ENCODE measurements at regions not wholly inside any gene's neighbourhood (a gene's known extent, or its start where the extent isn't known, plus 50 kb on each side); places are given as distances from the start of the nearest gene placed in this dataset.

DNA sequence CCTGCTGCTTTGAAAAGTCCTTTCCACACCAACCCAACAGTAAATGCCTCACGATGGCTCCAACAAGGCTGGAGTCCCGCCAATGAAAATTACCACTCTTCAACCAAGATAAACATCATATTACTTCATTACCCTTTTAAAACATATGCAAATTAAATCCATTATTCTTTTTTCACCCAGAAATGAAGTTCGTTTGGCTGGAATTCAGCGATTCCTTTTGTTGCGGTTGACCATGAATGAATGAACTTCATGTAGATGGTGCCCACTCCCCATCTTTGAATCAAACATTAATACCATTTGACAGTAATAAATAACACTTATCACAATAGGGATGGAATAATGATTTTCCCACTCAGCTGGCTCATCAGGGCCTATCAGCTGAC, 211.5 kb upstream of the TOX3 start (continued):
- TF ChIP-seq ZNF146 (CRISPR knock-in tag; IDR thresholded peaks at IDR 0.05; ENCODE audit: unreplicated experiment) (no peak), ZNF282 (CRISPR knock-in tag; IDR thresholded peaks at IDR 0.05) (no peak), NEUROD1 (IDR thresholded peaks at IDR 0.05; ENCODE audit: borderline replicate concordance, low read depth, low read length, partially characterized antibody) (no peak), SNRNP70 (optimal IDR thresholded peaks at IDR 0.05; ENCODE audit: low read depth, low read length) (no peak)
- TF ChIP-seq, protein P1, sequence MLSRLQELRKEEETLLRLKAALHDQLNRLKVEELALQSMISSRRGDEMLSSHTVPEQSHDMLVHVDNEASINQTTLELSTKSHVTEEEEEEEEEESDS (CRISPR knock-in tag; IDR thresholded peaks at IDR 0.05), result no peak

DNA sequence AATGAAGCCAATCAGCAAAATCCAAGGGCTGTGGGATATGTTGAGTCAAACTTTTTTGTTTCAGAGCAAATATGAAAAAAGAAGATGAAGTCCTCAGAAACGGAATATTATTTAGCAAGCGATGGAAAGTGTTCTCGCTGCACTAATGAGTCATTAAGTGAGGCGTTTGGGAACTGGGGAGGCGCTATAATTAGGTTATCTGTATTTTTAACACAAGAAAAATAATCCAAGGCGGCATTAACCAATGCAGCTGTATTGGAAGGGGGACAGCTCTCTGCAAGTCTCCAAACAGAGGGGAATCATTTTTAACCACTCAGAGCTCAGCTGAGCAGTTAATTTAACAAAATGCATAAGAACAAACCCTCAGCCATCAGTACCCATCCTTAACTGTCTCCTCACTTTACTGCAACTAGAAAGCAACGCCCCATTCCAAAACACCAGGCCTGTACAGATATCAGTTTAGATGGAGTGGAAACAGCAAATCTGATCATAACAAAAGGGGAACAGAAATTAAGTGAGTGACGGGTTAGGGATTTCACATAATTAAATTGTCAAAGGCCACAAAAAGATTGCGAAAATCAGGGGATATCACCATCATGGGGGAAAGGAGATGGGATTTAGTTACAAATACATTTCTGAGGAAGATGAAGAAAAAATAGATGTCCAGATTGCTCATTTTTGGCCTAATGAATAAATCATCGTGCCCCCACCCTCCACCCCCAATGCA, 211.0 kb upstream of the TOX3 start:
- no peak for ATAC-seq
- H3K79me2 ChIP-seq (ENCODE audit: control insufficient read depth, insufficient read depth, low read length), result no peaks in the 10 kb centered on the region
- POLR2A ChIA-PET, result no interaction called here
- FAIRE-seq, result no peak
- H3K36me3 ChIP-seq (ENCODE audit: control insufficient read depth, insufficient read depth, low read length), result no peaks in the 10 kb centered on the region
- in situ Hi-C loops (cut with MboI), result no loop called here
- no peak overlapping the region for H2AFZ ChIP-seq (ENCODE audit: low read depth, low read length)
- DNase-seq (ENCODE audit: extremely low read depth in 1 of 4, low spot score in 3 of 4), result no peak
- BruUV-seq (replicated peaks), result no TSS peak
- WGBS (ENCODE audit: insufficient coverage, low coverage, missing lambda C conversion rate), result under 1% methylated on average over 10 of the region's 10 CpGs
- H3K27me3 ChIP-seq (ENCODE audit: control insufficient read depth in 2 of 2, insufficient read depth in 2 of 2, low read length in 2 of 2), result no peaks in the 10 kb centered on the region
- no peaks in the 10 kb centered on the region for H4K20me1 ChIP-seq (replicated peaks; ENCODE audit: control insufficient read depth, insufficient read depth, low read length)
- H3K4me2 ChIP-seq (ENCODE audit: insufficient read depth, low read length), result no peak overlapping the region
- H3K27ac ChIP-seq (ENCODE audit: extremely low read depth, low read depth, low read length), result no peak overlapping the region
- CTCF ChIA-PET (ENCODE audit: low intra/inter-chr PET ratio), result no interaction called here
- H3K9me3 ChIP-seq (replicated peaks; ENCODE audit: control insufficient read depth, insufficient read depth, low read depth, low read length), result peaks cover 2% of the 10 kb centered on the region; the same call in 1 of the 2 replicates
- intact Hi-C loops (cut with micrococcal nuclease), result no loop called here
- no peak overlapping the region for H3K9ac ChIP-seq (ENCODE audit: insufficient read depth in 1 of 2, low read depth in 2 of 2, low read length in 2 of 2)
- no peaks in the 10 kb centered on the region for H3K4me1 ChIP-seq (replicated peaks in 1 of 2; ENCODE audit: control insufficient read depth in 2 of 2, insufficient read depth in 2 of 2, low read length in 2 of 2)
- H3K9me1 ChIP-seq (ENCODE audit: control insufficient read depth, insufficient read depth, low read length), result no peaks in the 10 kb centered on the region
- H3K4me3 ChIP-seq, result no peak overlapping the region
- TF ChIP-seq ZNF79 (CRISPR knock-in tag; IDR thresholded peaks at IDR 0.05; ENCODE audit: low read depth) (no peak), RBM17 (IDR thresholded peaks at IDR 0.05; ENCODE audit: borderline replicate concordance, low read depth, low read length) (no peak), TAF15 (IDR thresholded peaks at IDR 0.05; ENCODE audit: low read depth, low read length) (no peak), HMG20B (CRISPR knock-in tag; IDR thresholded peaks at IDR 0.05) (no peak), ZNF766 (CRISPR knock-in tag; conservative IDR thresholded peaks at IDR 0.05) (no peak), NR4A1 (CRISPR knock-in tag; IDR thresholded peaks at IDR 0.05) (no peak), NR4A1 (tag; IDR thresholded peaks at IDR 0.05) (no peak), ZNF197 (CRISPR knock-in tag; IDR thresholded peaks at IDR 0.05; ENCODE audit: low read depth) (no peak), CSDE1 (IDR thresholded peaks at IDR 0.05) (no peak)
- TF ChIP-seq, protein P2, sequence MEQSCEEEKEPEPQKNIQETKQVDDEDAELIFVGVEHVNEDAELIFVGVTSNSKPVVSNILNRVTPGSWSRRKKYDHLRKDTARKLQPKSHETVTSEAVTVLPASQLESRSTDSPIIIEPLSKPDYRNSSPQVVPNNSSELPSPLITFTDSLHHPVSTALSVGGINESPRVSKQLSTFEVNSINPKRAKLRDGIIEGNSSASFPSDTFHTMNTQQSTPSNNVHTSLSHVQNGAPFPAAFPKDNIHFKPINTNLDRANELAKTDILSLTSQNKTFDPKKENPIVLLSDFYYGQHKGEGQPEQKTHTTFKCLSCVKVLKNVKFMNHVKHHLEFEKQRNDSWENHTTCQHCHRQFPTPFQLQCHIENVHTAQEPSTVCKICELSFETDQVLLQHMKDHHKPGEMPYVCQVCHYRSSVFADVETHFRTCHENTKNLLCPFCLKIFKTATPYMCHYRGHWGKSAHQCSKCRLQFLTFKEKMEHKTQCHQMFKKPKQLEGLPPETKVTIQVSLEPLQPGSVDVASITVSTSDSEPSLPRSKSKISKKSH (CRISPR knock-in tag; IDR thresholded peaks at IDR 0.05), result no peak
- TF ChIP-seq, protein P3, sequence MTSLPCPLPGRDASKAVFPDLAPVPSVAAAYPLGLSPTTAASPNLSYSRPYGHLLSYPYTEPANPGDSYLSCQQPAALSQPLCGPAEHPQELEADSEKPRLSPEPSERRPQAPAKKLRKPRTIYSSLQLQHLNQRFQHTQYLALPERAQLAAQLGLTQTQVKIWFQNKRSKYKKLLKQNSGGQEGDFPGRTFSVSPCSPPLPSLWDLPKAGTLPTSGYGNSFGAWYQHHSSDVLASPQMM (CRISPR knock-in tag; IDR thresholded peaks at IDR 0.05), result no peak
- TF ChIP-seq, protein P4, sequence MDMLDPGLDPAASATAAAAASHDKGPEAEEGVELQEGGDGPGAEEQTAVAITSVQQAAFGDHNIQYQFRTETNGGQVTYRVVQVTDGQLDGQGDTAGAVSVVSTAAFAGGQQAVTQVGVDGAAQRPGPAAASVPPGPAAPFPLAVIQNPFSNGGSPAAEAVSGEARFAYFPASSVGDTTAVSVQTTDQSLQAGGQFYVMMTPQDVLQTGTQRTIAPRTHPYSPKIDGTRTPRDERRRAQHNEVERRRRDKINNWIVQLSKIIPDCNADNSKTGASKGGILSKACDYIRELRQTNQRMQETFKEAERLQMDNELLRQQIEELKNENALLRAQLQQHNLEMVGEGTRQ (CRISPR knock-in tag; IDR thresholded peaks at IDR 0.05), result no peak
- TF ChIP-seq, protein P5, sequence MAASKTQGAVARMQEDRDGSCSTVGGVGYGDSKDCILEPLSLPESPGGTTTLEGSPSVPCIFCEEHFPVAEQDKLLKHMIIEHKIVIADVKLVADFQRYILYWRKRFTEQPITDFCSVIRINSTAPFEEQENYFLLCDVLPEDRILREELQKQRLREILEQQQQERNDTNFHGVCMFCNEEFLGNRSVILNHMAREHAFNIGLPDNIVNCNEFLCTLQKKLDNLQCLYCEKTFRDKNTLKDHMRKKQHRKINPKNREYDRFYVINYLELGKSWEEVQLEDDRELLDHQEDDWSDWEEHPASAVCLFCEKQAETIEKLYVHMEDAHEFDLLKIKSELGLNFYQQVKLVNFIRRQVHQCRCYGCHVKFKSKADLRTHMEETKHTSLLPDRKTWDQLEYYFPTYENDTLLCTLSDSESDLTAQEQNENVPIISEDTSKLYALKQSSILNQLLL (CRISPR knock-in tag; IDR thresholded peaks at IDR 0.05; ENCODE audit: borderline replicate concordance), result no peak
